ENCODE measurements at regions not wholly inside any gene's neighbourhood (a gene's known extent, or its start where the extent isn't known, plus 50 kb on each side); places are given as distances from the start of the nearest gene placed in this dataset.

- Histone ChIP-seq H3K27ac (ENCODE audit: low read depth in 1 of 2, low read length in 2 of 2) (no peak overlapping the region), H3K4me1 (ENCODE audit: control insufficient read depth in 4 of 4, insufficient read depth in 4 of 4, low read length in 3 of 4) (no peaks in the 10 kb centered on the region), H3K36me3 (ENCODE audit: control insufficient read depth in 4 of 4, insufficient read depth in 3 of 4, low read depth in 1 of 4, low read length in 3 of 4) (no peaks in the 10 kb centered on the region), H3K27me3 (ENCODE audit: control insufficient read depth in 4 of 4, insufficient read depth in 4 of 4, low read length in 3 of 4) (no peaks in the 10 kb centered on the region), H3K9me3 (ENCODE audit: control insufficient read depth in 4 of 4, low read length in 3 of 4) (no peaks in the 10 kb centered on the region), H3K9ac (ENCODE audit: low read depth in 1 of 2, low read length in 2 of 2) (no peak overlapping the region), H3K4me3 (ENCODE audit: low read depth in 1 of 3, low read length in 3 of 3) (no peak overlapping the region)
- DNase-seq (ENCODE audit: low spot score), result no peak
- TF ChIP-seq ATF3 (IDR thresholded peaks at IDR 0.05) (no peak), HNF4G (IDR thresholded peaks at IDR 0.05) (no peak), FOXA1 (IDR thresholded peaks at IDR 0.05) (no peak), MAX (IDR thresholded peaks at IDR 0.05) (no peak), HNF4A (conservative IDR thresholded peaks at IDR 0.05) (no peak), NR2F2 (IDR thresholded peaks at IDR 0.05) (no peak), REST (IDR thresholded peaks at IDR 0.05) (no peak), SP1 (IDR thresholded peaks at IDR 0.05) (no peak), TAF1 (conservative IDR thresholded peaks at IDR 0.05) (no peak), EGR1 (IDR thresholded peaks at IDR 0.05; ENCODE audit: low read depth in 2 of 2) (no peak), CTCF (IDR thresholded peaks at IDR 0.05; ENCODE audit: low read depth, low read length, missing input control) (no peak), YY1 (IDR thresholded peaks at IDR 0.05) (no peak)
These were observed 630.0 kb upstream of the GRM3 start for GRCh38 chr7:86013662-86014061.

GRCh38 chr7:86012971-86013370 is 630.7 kb upstream of the GRM3 start:
- no peaks in the 10 kb centered on the region for H3K4me1 ChIP-seq (ENCODE audit: control insufficient read depth in 4 of 4, insufficient read depth in 4 of 4, low read length in 3 of 4)
- H3K9ac ChIP-seq (ENCODE audit: low read depth in 1 of 2, low read length in 2 of 2), result no peak overlapping the region
- H3K4me3 ChIP-seq (ENCODE audit: low read depth in 1 of 3, low read length in 3 of 3), result no peak overlapping the region
- H3K36me3 ChIP-seq (ENCODE audit: control insufficient read depth in 4 of 4, insufficient read depth in 3 of 4, low read depth in 1 of 4, low read length in 3 of 4), result no peaks in the 10 kb centered on the region
- no peak for DNase-seq (ENCODE audit: low spot score)
- H3K27me3 ChIP-seq (ENCODE audit: control insufficient read depth in 4 of 4, insufficient read depth in 4 of 4, low read length in 3 of 4), result no peaks in the 10 kb centered on the region
- H3K27ac ChIP-seq (ENCODE audit: low read depth in 1 of 2, low read length in 2 of 2), result no peak overlapping the region
- TF ChIP-seq GABPA (IDR thresholded peaks at IDR 0.05 in 1 of 2, conservative IDR thresholded peaks at IDR 0.05 in 1 of 2), result no peak
- no peak for TF ChIP-seq SP1 (IDR thresholded peaks at IDR 0.05)
- TF ChIP-seq TAF1 (conservative IDR thresholded peaks at IDR 0.05), result no peak
- TF ChIP-seq HNF4A (conservative IDR thresholded peaks at IDR 0.05), result no peak
- no peak for TF ChIP-seq MAX (IDR thresholded peaks at IDR 0.05)
- no peak for TF ChIP-seq NR2F2 (IDR thresholded peaks at IDR 0.05)
- no peak for TF ChIP-seq RXRA (IDR thresholded peaks at IDR 0.05)
- H3K9me3 ChIP-seq (ENCODE audit: control insufficient read depth in 4 of 4, low read length in 3 of 4), result no peaks in the 10 kb centered on the region

All from liver (tissue), 7 donors.